ENCODE measurements at regions not wholly inside any gene's neighbourhood (a gene's known extent, or its start where the extent isn't known, plus 50 kb on each side); places are given as distances from the start of the nearest gene placed in this dataset.

GRCh38 chr9:14498824-14499223 lies 184.9 kb upstream of the NFIB start:
- ChIA-PET CTCF (interaction anchor here (1.0 to 2.5 kb wide), 4 partner anchors 8 to 33 kb away, joined by 3 to 7 read pairs (median 5); no protein-coding TSS in a partner anchor), POLR2A (no interaction called here)
- TF ChIP-seq CTCF (IDR thresholded peaks at IDR 0.05; ENCODE audit: control extremely low read depth, extremely low read depth, low read depth, missing control alignments): no peak
- no peak for DNase-seq (ENCODE audit: extremely low spot score)

- TF ChIP-seq CTCF (IDR thresholded peaks at IDR 0.05; ENCODE audit: control extremely low read depth, extremely low read depth, low read depth, missing control alignments): no peak
- DNase-seq (ENCODE audit: extremely low spot score): no peak
- ChIA-PET CTCF (interaction anchor here (1.1 to 2.5 kb wide), 3 partner anchors 12 to 32 kb away, joined by 3 to 7 read pairs (median 6); no protein-coding TSS in a partner anchor), POLR2A (no interaction called here)
Measured at GRCh38 chr9:14497476-14497875, 183.5 kb upstream of the NFIB start.

- DNase-seq (ENCODE audit: extremely low spot score): no peak
- ChIA-PET CTCF (interaction anchor here (1.1 to 1.3 kb wide), 2 partner anchors 22 to 54 kb away, joined by 3 read pairs; no protein-coding TSS in a partner anchor), POLR2A (no interaction called here)
- no peak for TF ChIP-seq CTCF (IDR thresholded peaks at IDR 0.05; ENCODE audit: control extremely low read depth, extremely low read depth, low read depth, missing control alignments)
Measured at GRCh38 chr9:14488421-14489190, 174.7 kb upstream of the NFIB start.

- no peak for TF ChIP-seq CTCF (IDR thresholded peaks at IDR 0.05; ENCODE audit: control extremely low read depth, extremely low read depth, low read depth, missing control alignments)
- CTCF ChIA-PET: no interaction called here
- no peak for DNase-seq (ENCODE audit: extremely low spot score)
- POLR2A ChIA-PET: no interaction called here
Measured at GRCh38 chr9:14487547-14488185, 173.7 kb upstream of the NFIB start.

- TF ChIP-seq CTCF (IDR thresholded peaks at IDR 0.05; ENCODE audit: control extremely low read depth, extremely low read depth, low read depth, missing control alignments): no peak
- ChIA-PET CTCF (interaction anchor here (1.2 to 1.3 kb wide), 2 partner anchors 10 to 13 kb away, joined by 3 read pairs; no protein-coding TSS in a partner anchor), POLR2A (no interaction called here)
- DNase-seq (ENCODE audit: extremely low spot score): no peak
Measured at GRCh38 chr9:14485366-14485765, 171.4 kb upstream of the NFIB start.

- ChIA-PET CTCF (no interaction called here), POLR2A (no interaction called here)
- no peak for DNase-seq (ENCODE audit: extremely low spot score)
- no peak for TF ChIP-seq CTCF (IDR thresholded peaks at IDR 0.05; ENCODE audit: control extremely low read depth, extremely low read depth, low read depth, missing control alignments)
Measured at GRCh38 chr9:14482856-14483255, 168.9 kb upstream of the NFIB start.
